ENCODE measurements at regions not wholly inside any gene's neighbourhood (a gene's known extent, or its start where the extent isn't known, plus 50 kb on each side); places are given as distances from the start of the nearest gene placed in this dataset.

DNA sequence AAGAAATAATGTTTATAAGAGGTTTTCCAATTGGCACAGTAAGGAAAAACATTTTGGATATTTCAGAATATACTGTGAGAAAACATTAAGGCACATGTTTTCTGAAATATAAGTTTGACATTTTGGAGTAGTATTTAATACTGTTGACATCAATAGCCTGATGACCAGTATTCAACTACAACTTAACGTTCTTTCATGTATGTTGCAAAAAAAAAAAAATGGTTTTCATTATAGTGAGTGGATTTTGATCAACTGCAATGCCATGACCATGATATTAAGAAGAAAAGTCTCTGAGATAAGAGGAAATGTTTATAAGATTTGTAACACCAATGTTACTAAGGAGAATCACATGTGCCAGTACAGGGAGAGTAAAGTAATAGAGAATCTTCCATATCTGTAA is 252.8 kb upstream of the RORA start:
- Histone ChIP-seq H3K27ac (ENCODE audit: low read depth, low read length) (no peak overlapping the region), H3K4me1 (ENCODE audit: control insufficient read depth in 1 of 2, insufficient read depth in 2 of 2, low read length in 2 of 2) (no peaks in the 10 kb centered on the region), H3K9ac (ENCODE audit: low read length) (no peak overlapping the region), H4K12ac (ENCODE audit: low read depth, low read length) (no peak overlapping the region), H3K23ac (ENCODE audit: low read length) (no peak overlapping the region), H4K8ac (ENCODE audit: low read depth, low read length) (no peak overlapping the region), H3K4me3 (ENCODE audit: low read depth, low read length) (no peak overlapping the region), H2AFZ (ENCODE audit: insufficient read depth, low read length, poor library complexity) (no peak overlapping the region), H3K79me1 (ENCODE audit: low read length) (no peaks in the 10 kb centered on the region), H3K14ac (ENCODE audit: low read length) (no peak overlapping the region), H2AK5ac (ENCODE audit: low read length) (no peak overlapping the region), H3K18ac (ENCODE audit: low read length) (no peak overlapping the region), H3K36me3 (ENCODE audit: control insufficient read depth in 1 of 2, insufficient read depth in 2 of 2, low read length in 2 of 2) (no peaks in the 10 kb centered on the region), H2BK12ac (ENCODE audit: low read length) (no peak overlapping the region), H4K91ac (ENCODE audit: low read depth, low read length) (no peak overlapping the region), H3K27me3 (ENCODE audit: insufficient read depth, low read length) (no peaks in the 10 kb centered on the region), H2BK120ac (ENCODE audit: insufficient read depth, low read length, poor library complexity) (no peak overlapping the region), H3K9me3 (ENCODE audit: insufficient read depth, low read depth, low read length) (no peaks in the 10 kb centered on the region), H3K4ac (ENCODE audit: low read depth, low read length) (no peak overlapping the region), H2BK5ac (ENCODE audit: low read depth, low read length, poor library complexity) (no peak overlapping the region), H3K79me2 (ENCODE audit: control insufficient read depth, insufficient read depth, low read length, poor library complexity) (no peaks in the 10 kb centered on the region), H3K4me2 (ENCODE audit: low read length) (no peak overlapping the region)
- no peak for DNase-seq
- no CpG with 5 or more reads among the region's 1 CpG for WGBS (ENCODE audit: extremely low coverage, insufficient coverage, insufficient read length)

DNA sequence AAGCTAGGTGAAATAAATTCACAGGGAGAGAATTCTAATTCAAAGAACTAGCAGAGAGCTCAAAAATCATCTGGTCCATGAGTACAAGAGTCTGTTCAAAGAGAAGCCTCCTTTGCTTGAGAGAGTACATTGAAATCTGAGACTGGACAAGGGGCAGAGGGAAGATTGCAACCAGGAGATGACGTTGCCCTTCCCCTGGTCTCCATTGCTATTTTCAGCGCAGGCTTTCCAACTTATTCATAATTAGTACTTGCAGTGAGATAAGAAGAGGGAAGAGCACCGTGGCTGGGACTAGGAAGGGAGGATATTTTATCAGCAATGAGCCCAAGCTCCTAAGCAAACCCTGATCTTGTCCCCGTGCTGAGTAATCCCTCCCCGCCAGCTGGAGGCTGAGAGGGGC is 251.8 kb upstream of the RORA start:
- Histone ChIP-seq H3K27me3 (ENCODE audit: insufficient read depth, low read length) (no peaks in the 10 kb centered on the region), H4K91ac (ENCODE audit: low read depth, low read length) (no peak overlapping the region), H4K12ac (ENCODE audit: low read depth, low read length) (no peak overlapping the region), H3K18ac (ENCODE audit: low read length) (no peak overlapping the region), H3K4me3 (ENCODE audit: low read depth, low read length) (no peak overlapping the region), H3K79me1 (ENCODE audit: low read length) (no peaks in the 10 kb centered on the region), H3K9me3 (ENCODE audit: insufficient read depth, low read depth, low read length) (no peaks in the 10 kb centered on the region), H3K79me2 (ENCODE audit: control insufficient read depth, insufficient read depth, low read length, poor library complexity) (no peaks in the 10 kb centered on the region), H2BK12ac (ENCODE audit: low read length) (no peak overlapping the region), H2AK5ac (ENCODE audit: low read length) (no peak overlapping the region), H3K4me1 (ENCODE audit: control insufficient read depth in 1 of 2, insufficient read depth in 2 of 2, low read length in 2 of 2) (no peaks in the 10 kb centered on the region), H3K9ac (ENCODE audit: low read length) (no peak overlapping the region), H3K27ac (ENCODE audit: low read depth, low read length) (no peak overlapping the region), H3K36me3 (ENCODE audit: control insufficient read depth in 1 of 2, insufficient read depth in 2 of 2, low read length in 2 of 2) (no peaks in the 10 kb centered on the region), H2AFZ (ENCODE audit: insufficient read depth, low read length, poor library complexity) (no peak overlapping the region), H4K8ac (ENCODE audit: low read depth, low read length) (no peak overlapping the region), H3K14ac (ENCODE audit: low read length) (no peak overlapping the region), H2BK120ac (ENCODE audit: insufficient read depth, low read length, poor library complexity) (no peak overlapping the region), H3K23ac (ENCODE audit: low read length) (no peak overlapping the region), H3K4ac (ENCODE audit: low read depth, low read length) (no peak overlapping the region), H3K4me2 (ENCODE audit: low read length) (no peak overlapping the region), H2BK5ac (ENCODE audit: low read depth, low read length, poor library complexity) (no peak overlapping the region)
- DNase-seq, result peak in 1 of 2 donors; percentile 33
- no CpG with 5 or more reads among the region's 5 CpGs for WGBS (ENCODE audit: extremely low coverage, insufficient coverage, insufficient read length)

DNA sequence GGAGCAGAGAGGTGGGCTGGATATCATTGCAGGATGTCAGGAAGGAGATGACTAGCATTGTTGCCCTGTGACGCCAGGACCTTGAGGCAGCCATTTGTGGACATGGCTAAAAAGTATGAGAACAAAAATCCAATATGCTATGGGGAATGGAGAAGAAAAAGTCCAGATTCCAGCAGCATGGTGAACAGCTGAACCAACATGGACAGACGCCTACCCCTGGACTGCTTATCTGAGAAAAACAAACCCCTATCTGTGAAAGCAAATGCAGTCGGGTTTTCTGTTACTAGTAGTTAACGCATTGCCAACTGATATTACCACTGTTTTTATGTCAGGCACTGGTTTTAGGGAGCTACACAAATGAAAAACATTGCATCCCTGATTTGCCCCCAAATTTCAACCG is 251.2 kb upstream of the RORA start:
- no peak overlapping the region for H2BK5ac ChIP-seq (ENCODE audit: low read depth, low read length, poor library complexity)
- no peaks in the 10 kb centered on the region for H3K4me1 ChIP-seq (ENCODE audit: control insufficient read depth in 1 of 2, insufficient read depth in 2 of 2, low read length in 2 of 2)
- H3K14ac ChIP-seq (ENCODE audit: low read length), result no peak overlapping the region
- H3K18ac ChIP-seq (ENCODE audit: low read length), result no peak overlapping the region
- H3K4me3 ChIP-seq (ENCODE audit: low read depth, low read length), result no peak overlapping the region
- no peak overlapping the region for H4K12ac ChIP-seq (ENCODE audit: low read depth, low read length)
- H3K4me2 ChIP-seq (ENCODE audit: low read length), result no peak overlapping the region
- no peaks in the 10 kb centered on the region for H3K79me2 ChIP-seq (ENCODE audit: control insufficient read depth, insufficient read depth, low read length, poor library complexity)
- H3K4ac ChIP-seq (ENCODE audit: low read depth, low read length), result no peak overlapping the region
- H3K9me3 ChIP-seq (ENCODE audit: insufficient read depth, low read depth, low read length), result no peaks in the 10 kb centered on the region
- H2AFZ ChIP-seq (ENCODE audit: insufficient read depth, low read length, poor library complexity), result no peak overlapping the region
- no peak overlapping the region for H3K9ac ChIP-seq (ENCODE audit: low read length)
- no peak overlapping the region for H4K91ac ChIP-seq (ENCODE audit: low read depth, low read length)
- no peaks in the 10 kb centered on the region for H3K36me3 ChIP-seq (ENCODE audit: control insufficient read depth in 1 of 2, insufficient read depth in 2 of 2, low read length in 2 of 2)
- no peak overlapping the region for H4K8ac ChIP-seq (ENCODE audit: low read depth, low read length)
- no peak overlapping the region for H2BK120ac ChIP-seq (ENCODE audit: insufficient read depth, low read length, poor library complexity)
- DNase-seq, result no peak
- H3K27ac ChIP-seq (ENCODE audit: low read depth, low read length), result no peak overlapping the region
- H3K27me3 ChIP-seq (ENCODE audit: insufficient read depth, low read length), result no peaks in the 10 kb centered on the region
- H3K23ac ChIP-seq (ENCODE audit: low read length), result no peak overlapping the region
- WGBS (ENCODE audit: extremely low coverage, insufficient coverage, insufficient read length), result no CpG with 5 or more reads among the region's 5 CpGs
- no peak overlapping the region for H2AK5ac ChIP-seq (ENCODE audit: low read length)
- no peak overlapping the region for H2BK12ac ChIP-seq (ENCODE audit: low read length)
- H3K79me1 ChIP-seq (ENCODE audit: low read length), result no peaks in the 10 kb centered on the region

DNA sequence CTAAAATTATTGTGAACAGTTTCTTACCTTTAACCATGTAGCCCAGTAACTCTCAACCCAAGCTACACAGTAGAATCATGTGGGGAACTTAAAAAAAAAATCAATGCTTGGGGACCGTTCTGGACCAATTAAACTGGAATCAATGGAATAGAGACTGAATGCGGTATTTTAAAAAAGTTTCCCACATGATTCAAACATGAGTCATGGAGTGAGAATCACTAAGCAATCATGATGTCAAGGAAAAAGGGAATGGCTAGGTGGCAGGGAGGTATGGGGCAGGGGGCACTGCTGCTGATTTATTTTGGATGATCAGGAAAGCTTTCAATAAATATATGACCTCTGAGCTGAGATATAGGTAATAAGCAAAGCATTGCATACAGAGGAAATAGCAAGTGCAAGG is 250.5 kb upstream of the RORA start:
- H3K9me3 ChIP-seq (ENCODE audit: insufficient read depth, low read depth, low read length), result no peaks in the 10 kb centered on the region
- no peaks in the 10 kb centered on the region for H3K27me3 ChIP-seq (ENCODE audit: insufficient read depth, low read length)
- no peak overlapping the region for H4K8ac ChIP-seq (ENCODE audit: low read depth, low read length)
- no peaks in the 10 kb centered on the region for H3K79me2 ChIP-seq (ENCODE audit: control insufficient read depth, insufficient read depth, low read length, poor library complexity)
- H4K91ac ChIP-seq (ENCODE audit: low read depth, low read length), result no peak overlapping the region
- H3K23ac ChIP-seq (ENCODE audit: low read length), result no peak overlapping the region
- no peak overlapping the region for H3K4me2 ChIP-seq (ENCODE audit: low read length)
- no peak overlapping the region for H2BK5ac ChIP-seq (ENCODE audit: low read depth, low read length, poor library complexity)
- no peaks in the 10 kb centered on the region for H3K79me1 ChIP-seq (ENCODE audit: low read length)
- H2AFZ ChIP-seq (ENCODE audit: insufficient read depth, low read length, poor library complexity), result no peak overlapping the region
- no peak overlapping the region for H3K18ac ChIP-seq (ENCODE audit: low read length)
- no peaks in the 10 kb centered on the region for H3K4me1 ChIP-seq (ENCODE audit: control insufficient read depth in 1 of 2, insufficient read depth in 2 of 2, low read length in 2 of 2)
- no peak overlapping the region for H4K12ac ChIP-seq (ENCODE audit: low read depth, low read length)
- H3K36me3 ChIP-seq (ENCODE audit: control insufficient read depth in 1 of 2, insufficient read depth in 2 of 2, low read length in 2 of 2), result no peaks in the 10 kb centered on the region
- no peak overlapping the region for H3K14ac ChIP-seq (ENCODE audit: low read length)
- H3K9ac ChIP-seq (ENCODE audit: low read length), result no peak overlapping the region
- no CpG with 5 or more reads among the region's 2 CpGs for WGBS (ENCODE audit: extremely low coverage, insufficient coverage, insufficient read length)
- H3K4me3 ChIP-seq (ENCODE audit: low read depth, low read length), result no peak overlapping the region
- H3K27ac ChIP-seq (ENCODE audit: low read depth, low read length), result no peak overlapping the region
- H3K4ac ChIP-seq (ENCODE audit: low read depth, low read length), result no peak overlapping the region
- H2BK120ac ChIP-seq (ENCODE audit: insufficient read depth, low read length, poor library complexity), result no peak overlapping the region
- no peak overlapping the region for H2BK12ac ChIP-seq (ENCODE audit: low read length)
- H2AK5ac ChIP-seq (ENCODE audit: low read length), result no peak overlapping the region
- no peak for DNase-seq

Data from trophoblast cell (in vitro differentiated cells and primary cell).